Liver (tissue), 8 donors: ENCODE measurements at regions not wholly inside any gene's neighbourhood (a gene's known extent, or its start where the extent isn't known, plus 50 kb on each side); places are given as distances from the start of the nearest gene placed in this dataset.

Experiments
- DNase-seq: peaks from one replicate; pipeline ENCODE4 v3.0.0-alpha.2; 2017; ENCODE audit warnings: low spot score
- H3K27ac ChIP-seq, 2 donors: one replicate each; pipeline ENCODE4 v1.7.0; 2013; ENCODE audit warnings: inconsistent platforms in 2 of 2, low read length in 2 of 2, control low read depth in 1 of 2, low read depth in 1 of 2, mild to moderate bottlenecking in 1 of 2
- H3K27me3 ChIP-seq, 4 donors: one replicate each; pipeline versions ENCODE4 v1.6.1 to v1.7.0; 2013; ENCODE audit warnings: low read length in 3 of 4, inconsistent platforms in 1 of 4, mild to moderate bottlenecking in 1 of 4, moderate library complexity in 1 of 4; ENCODE audit not compliant: control insufficient read depth in 4 of 4, insufficient read depth in 4 of 4
- H3K36me3 ChIP-seq, 4 donors: one replicate each; pipeline versions ENCODE4 v1.6.1 to v1.7.0; 2013; ENCODE audit warnings: low read length in 3 of 4, mild to moderate bottlenecking in 3 of 4, low read depth in 1 of 4, moderate library complexity in 1 of 4; ENCODE audit not compliant: control insufficient read depth in 4 of 4, insufficient read depth in 3 of 4
- H3K4me1 ChIP-seq, 4 donors: one replicate each; pipeline versions ENCODE4 v1.6.1 to v1.7.0; 2013; ENCODE audit warnings: low read length in 3 of 4, mild to moderate bottlenecking in 3 of 4, moderate library complexity in 1 of 4; ENCODE audit not compliant: control insufficient read depth in 4 of 4, insufficient read depth in 4 of 4
- H3K4me3 ChIP-seq, 3 donors: one replicate each; pipeline versions ENCODE4 v1.6.1 to v1.7.0; 2013; ENCODE audit warnings: low read length in 3 of 3, control low read depth in 1 of 3, low read depth in 1 of 3, mild to moderate bottlenecking in 1 of 3
- H3K9ac ChIP-seq, 2 donors: one replicate each; pipeline ENCODE4 v1.7.0; 2013; ENCODE audit warnings: low read length in 2 of 2, mild to moderate bottlenecking in 2 of 2, moderate library complexity in 2 of 2, control low read depth in 1 of 2, low read depth in 1 of 2
- H3K9me3 ChIP-seq, 4 donors: one replicate each; pipeline versions ENCODE4 v1.6.1 to v1.7.0; 2013; ENCODE audit warnings: low read length in 3 of 4; ENCODE audit not compliant: control insufficient read depth in 4 of 4
- EGR1 ChIP-seq, 2 donors: IDR thresholded peaks; 2 replicates each; pipeline ENCODE4 v1.6.1; 2016 to 2018; ENCODE audit warnings: antibody characterized with exemption in 2 of 2, low read depth in 2 of 2
- FOXA1 ChIP-seq: IDR thresholded peaks from 2 replicates; pipeline ENCODE4 v1.6.1; 2016; ENCODE audit warnings: antibody characterized with exemption
- FOXA2 ChIP-seq: IDR thresholded peaks from 2 replicates; pipeline ENCODE4 v1.6.1; 2016; ENCODE audit warnings: antibody characterized with exemption
- GABPA ChIP-seq, 2 donors: IDR thresholded peaks in 1 of 2; conservative IDR thresholded peaks in 1 of 2; 2 replicates each; pipeline ENCODE4 v1.6.1; 2016; ENCODE audit warnings: antibody characterized with exemption in 2 of 2, mild to moderate bottlenecking in 1 of 2, moderate library complexity in 1 of 2
- HNF4A ChIP-seq, 2 donors: conservative IDR thresholded peaks; 2 replicates each; pipeline ENCODE4 v1.6.1; 2016; ENCODE audit warnings: antibody characterized with exemption in 2 of 2, mild to moderate bottlenecking in 2 of 2
- HNF4G ChIP-seq: IDR thresholded peaks from 2 replicates; pipeline ENCODE4 v1.6.1; 2016; ENCODE audit warnings: antibody characterized with exemption
- JUND ChIP-seq, 2 donors: IDR thresholded peaks; 2 replicates each; pipeline ENCODE4 v1.6.1; 2016; ENCODE audit warnings: antibody characterized with exemption in 2 of 2
- NR2F2 ChIP-seq: IDR thresholded peaks from 2 replicates; pipeline ENCODE4 v1.6.1; 2016; ENCODE audit warnings: antibody characterized with exemption
- RAD21 ChIP-seq, 2 donors: IDR thresholded peaks; 2 replicates each; pipeline ENCODE4 v1.6.1; 2016; ENCODE audit warnings: antibody characterized with exemption in 2 of 2, mild to moderate bottlenecking in 2 of 2
- RXRA ChIP-seq, 2 donors: IDR thresholded peaks; 2 replicates each; pipeline ENCODE4 v1.6.1; 2017 to 2018; ENCODE audit warnings: antibody characterized with exemption in 2 of 2, mild to moderate bottlenecking in 1 of 2
- TAF1 ChIP-seq: conservative IDR thresholded peaks from 2 replicates; pipeline ENCODE4 v1.6.1; 2016; ENCODE audit warnings: antibody characterized with exemption, mild to moderate bottlenecking
- YY1 ChIP-seq: IDR thresholded peaks from 2 replicates; pipeline ENCODE4 v1.6.1; 2016; ENCODE audit warnings: antibody characterized with exemption, mild to moderate bottlenecking
- WGBS: extraction: QIAGEN DNeasy Blood & Tissue Kit; methylation state at CpG from one replicate; pipeline ENCODE4 v1.1.7; 2013; 5-methylcytosine and 5-hydroxymethylcytosine counted together
- TF ChIP-seq, protein P1 (sequence below): fragments of 150-350 bp; IDR thresholded peaks from 2 replicates; pipeline ENCODE4 v1.5.1; 2017; ENCODE audit warnings: improper control_type of control experiment, low read depth, low read length; ENCODE audit not compliant: missing input control
- TF ChIP-seq, protein P2 (sequence below): IDR thresholded peaks from 2 replicates; pipeline ENCODE4 v1.6.1; 2016; ENCODE audit warnings: antibody characterized with exemption
- TF ChIP-seq, protein P3 (sequence below): IDR thresholded peaks from 2 replicates; pipeline ENCODE4 v1.6.1; 2016; ENCODE audit warnings: antibody characterized with exemption, mild to moderate bottlenecking
- TF ChIP-seq, protein P4 (sequence below): IDR thresholded peaks from 2 replicates; pipeline ENCODE4 v1.6.1; 2016; ENCODE audit warnings: antibody characterized with exemption
- TF ChIP-seq, protein P5 (sequence below): IDR thresholded peaks from 2 replicates; pipeline ENCODE4 v1.6.1; 2016; ENCODE audit warnings: antibody characterized with exemption
- donor health status: healthy.
- donor health status: healthy.
- donor health status: healthy.
- donor health status: healthy.
- donor health status: healthy.

DNA sequence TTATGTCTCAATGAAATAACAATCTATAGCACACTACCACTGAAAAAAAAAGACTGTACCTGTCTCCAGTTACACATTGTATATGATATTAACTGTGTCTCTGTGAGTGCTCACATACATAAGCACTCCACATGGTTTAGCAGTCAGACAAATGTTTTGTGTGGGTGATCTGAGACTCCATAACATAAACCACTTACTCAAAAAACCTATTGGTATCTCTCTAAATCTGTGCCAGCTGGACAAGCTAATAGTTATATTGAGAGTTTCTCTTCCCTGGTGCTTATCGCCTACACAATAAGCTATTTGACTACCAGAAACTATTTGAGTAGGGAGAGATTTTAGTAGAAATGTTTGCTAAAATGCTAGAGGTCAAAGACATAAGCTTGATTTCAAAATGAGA, 190.1 kb upstream of the AGR3 start:
- TF ChIP-seq HNF4A (conservative IDR thresholded peaks at IDR 0.05) (no peak), NR2F2 (no peak), FOXA2 (no peak), JUND (IDR thresholded peaks at IDR 0.05) (no peak), YY1 (no peak), RAD21 (IDR thresholded peaks at IDR 0.05) (no peak), EGR1 (IDR thresholded peaks at IDR 0.05; ENCODE audit: low read depth in 2 of 2) (no peak), GABPA (IDR thresholded peaks at IDR 0.05 in 1 of 2, conservative IDR thresholded peaks at IDR 0.05 in 1 of 2) (no peak), FOXA1 (no peak), RXRA (IDR thresholded peaks at IDR 0.05) (no peak), TAF1 (no peak), HNF4G (no peak)
- TF ChIP-seq, protein P1, sequence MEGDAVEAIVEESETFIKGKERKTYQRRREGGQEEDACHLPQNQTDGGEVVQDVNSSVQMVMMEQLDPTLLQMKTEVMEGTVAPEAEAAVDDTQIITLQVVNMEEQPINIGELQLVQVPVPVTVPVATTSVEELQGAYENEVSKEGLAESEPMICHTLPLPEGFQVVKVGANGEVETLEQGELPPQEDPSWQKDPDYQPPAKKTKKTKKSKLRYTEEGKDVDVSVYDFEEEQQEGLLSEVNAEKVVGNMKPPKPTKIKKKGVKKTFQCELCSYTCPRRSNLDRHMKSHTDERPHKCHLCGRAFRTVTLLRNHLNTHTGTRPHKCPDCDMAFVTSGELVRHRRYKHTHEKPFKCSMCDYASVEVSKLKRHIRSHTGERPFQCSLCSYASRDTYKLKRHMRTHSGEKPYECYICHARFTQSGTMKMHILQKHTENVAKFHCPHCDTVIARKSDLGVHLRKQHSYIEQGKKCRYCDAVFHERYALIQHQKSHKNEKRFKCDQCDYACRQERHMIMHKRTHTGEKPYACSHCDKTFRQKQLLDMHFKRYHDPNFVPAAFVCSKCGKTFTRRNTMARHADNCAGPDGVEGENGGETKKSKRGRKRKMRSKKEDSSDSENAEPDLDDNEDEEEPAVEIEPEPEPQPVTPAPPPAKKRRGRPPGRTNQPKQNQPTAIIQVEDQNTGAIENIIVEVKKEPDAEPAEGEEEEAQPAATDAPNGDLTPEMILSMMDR = no peak
- TF ChIP-seq, protein P2, sequence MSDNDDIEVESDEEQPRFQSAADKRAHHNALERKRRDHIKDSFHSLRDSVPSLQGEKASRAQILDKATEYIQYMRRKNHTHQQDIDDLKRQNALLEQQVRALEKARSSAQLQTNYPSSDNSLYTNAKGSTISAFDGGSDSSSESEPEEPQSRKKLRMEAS = no peak
- TF ChIP-seq, protein P3, sequence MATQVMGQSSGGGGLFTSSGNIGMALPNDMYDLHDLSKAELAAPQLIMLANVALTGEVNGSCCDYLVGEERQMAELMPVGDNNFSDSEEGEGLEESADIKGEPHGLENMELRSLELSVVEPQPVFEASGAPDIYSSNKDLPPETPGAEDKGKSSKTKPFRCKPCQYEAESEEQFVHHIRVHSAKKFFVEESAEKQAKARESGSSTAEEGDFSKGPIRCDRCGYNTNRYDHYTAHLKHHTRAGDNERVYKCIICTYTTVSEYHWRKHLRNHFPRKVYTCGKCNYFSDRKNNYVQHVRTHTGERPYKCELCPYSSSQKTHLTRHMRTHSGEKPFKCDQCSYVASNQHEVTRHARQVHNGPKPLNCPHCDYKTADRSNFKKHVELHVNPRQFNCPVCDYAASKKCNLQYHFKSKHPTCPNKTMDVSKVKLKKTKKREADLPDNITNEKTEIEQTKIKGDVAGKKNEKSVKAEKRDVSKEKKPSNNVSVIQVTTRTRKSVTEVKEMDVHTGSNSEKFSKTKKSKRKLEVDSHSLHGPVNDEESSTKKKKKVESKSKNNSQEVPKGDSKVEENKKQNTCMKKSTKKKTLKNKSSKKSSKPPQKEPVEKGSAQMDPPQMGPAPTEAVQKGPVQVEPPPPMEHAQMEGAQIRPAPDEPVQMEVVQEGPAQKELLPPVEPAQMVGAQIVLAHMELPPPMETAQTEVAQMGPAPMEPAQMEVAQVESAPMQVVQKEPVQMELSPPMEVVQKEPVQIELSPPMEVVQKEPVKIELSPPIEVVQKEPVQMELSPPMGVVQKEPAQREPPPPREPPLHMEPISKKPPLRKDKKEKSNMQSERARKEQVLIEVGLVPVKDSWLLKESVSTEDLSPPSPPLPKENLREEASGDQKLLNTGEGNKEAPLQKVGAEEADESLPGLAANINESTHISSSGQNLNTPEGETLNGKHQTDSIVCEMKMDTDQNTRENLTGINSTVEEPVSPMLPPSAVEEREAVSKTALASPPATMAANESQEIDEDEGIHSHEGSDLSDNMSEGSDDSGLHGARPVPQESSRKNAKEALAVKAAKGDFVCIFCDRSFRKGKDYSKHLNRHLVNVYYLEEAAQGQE = no peak
- TF ChIP-seq, protein P4, sequence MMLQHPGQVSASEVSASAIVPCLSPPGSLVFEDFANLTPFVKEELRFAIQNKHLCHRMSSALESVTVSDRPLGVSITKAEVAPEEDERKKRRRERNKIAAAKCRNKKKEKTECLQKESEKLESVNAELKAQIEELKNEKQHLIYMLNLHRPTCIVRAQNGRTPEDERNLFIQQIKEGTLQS = no peak
- TF ChIP-seq, protein P5, sequence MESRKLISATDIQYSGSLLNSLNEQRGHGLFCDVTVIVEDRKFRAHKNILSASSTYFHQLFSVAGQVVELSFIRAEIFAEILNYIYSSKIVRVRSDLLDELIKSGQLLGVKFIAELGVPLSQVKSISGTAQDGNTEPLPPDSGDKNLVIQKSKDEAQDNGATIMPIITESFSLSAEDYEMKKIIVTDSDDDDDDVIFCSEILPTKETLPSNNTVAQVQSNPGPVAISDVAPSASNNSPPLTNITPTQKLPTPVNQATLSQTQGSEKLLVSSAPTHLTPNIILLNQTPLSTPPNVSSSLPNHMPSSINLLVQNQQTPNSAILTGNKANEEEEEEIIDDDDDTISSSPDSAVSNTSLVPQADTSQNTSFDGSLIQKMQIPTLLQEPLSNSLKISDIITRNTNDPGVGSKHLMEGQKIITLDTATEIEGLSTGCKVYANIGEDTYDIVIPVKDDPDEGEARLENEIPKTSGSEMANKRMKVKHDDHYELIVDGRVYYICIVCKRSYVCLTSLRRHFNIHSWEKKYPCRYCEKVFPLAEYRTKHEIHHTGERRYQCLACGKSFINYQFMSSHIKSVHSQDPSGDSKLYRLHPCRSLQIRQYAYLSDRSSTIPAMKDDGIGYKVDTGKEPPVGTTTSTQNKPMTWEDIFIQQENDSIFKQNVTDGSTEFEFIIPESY = no peak
- no peaks in the 10 kb centered on the region for H3K36me3 ChIP-seq
- no peak overlapping the region for H3K4me3 ChIP-seq
- H3K9me3 ChIP-seq = no peaks in the 10 kb centered on the region
- no peak for DNase-seq
- no peak overlapping the region for H3K9ac ChIP-seq
- 40% methylated on average over 1 of the region's 1 CpG for WGBS
- no peak overlapping the region for H3K27ac ChIP-seq
- H3K27me3 ChIP-seq = no peaks in the 10 kb centered on the region
- no peaks in the 10 kb centered on the region for H3K4me1 ChIP-seq
